ENCODE measurements at regions not wholly inside any gene's neighbourhood (a gene's known extent, or its start where the extent isn't known, plus 50 kb on each side); places are given as distances from the start of the nearest gene placed in this dataset.
"Not testable (repeated sequence)": the region's sequence is repeated elsewhere in the genome, so short reads cannot be mapped to it uniquely, and the experiment has no call there.

DNA sequence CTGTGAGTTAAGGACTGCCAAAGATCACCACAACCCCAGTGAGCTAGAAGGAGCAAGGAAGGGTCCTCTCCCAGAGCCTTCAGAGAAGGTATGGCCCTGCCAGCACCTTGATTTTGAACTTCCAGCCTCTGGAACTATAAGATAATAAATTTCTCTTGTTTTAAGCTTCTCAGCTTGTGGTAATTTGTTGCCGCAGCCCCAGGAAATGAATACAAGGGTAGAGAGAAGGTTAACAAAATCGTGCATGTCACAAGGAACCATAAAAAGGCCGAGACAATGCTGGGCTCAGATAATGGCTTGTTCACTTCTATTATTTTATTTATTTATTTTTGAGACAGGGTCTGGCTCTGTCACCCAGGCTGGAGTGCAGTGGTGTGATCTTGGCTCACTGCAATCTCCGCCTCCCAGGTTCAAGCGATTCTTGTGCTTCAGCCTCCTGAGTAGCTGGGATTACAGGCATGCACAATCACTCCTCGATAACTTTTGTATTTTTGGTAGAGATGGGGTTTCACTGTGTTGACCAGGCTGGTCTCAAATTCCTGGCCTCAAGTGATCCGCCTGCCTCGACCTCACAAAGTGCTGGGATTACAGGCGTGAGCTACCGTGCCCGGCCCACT lies 71.5 kb downstream of the WSB1 start:
- DNase-seq (ENCODE audit: low read depth, low spot score) = not testable (repeated sequence)

DNA sequence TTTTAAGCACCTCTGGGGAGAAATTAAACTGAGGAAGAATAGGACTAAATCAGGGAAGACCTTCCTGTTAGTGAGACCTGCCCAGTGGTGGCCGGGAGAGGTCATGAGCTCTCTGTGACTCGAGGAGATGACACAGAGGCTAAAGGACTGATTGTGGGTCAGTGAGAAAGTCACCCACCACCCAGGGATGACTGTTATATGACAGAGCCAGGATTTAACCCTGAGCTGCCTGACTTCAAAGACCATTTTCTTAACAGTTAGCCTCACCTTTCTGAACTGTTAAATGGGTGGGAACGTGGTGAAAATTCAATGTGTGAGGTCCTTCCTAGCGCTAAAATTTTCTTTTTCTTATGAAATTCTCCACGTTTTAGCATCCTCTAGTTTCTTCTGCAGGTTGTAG lies 72.5 kb downstream of the WSB1 start:
- DNase-seq (ENCODE audit: low read depth, low spot score) = no peak

DNA sequence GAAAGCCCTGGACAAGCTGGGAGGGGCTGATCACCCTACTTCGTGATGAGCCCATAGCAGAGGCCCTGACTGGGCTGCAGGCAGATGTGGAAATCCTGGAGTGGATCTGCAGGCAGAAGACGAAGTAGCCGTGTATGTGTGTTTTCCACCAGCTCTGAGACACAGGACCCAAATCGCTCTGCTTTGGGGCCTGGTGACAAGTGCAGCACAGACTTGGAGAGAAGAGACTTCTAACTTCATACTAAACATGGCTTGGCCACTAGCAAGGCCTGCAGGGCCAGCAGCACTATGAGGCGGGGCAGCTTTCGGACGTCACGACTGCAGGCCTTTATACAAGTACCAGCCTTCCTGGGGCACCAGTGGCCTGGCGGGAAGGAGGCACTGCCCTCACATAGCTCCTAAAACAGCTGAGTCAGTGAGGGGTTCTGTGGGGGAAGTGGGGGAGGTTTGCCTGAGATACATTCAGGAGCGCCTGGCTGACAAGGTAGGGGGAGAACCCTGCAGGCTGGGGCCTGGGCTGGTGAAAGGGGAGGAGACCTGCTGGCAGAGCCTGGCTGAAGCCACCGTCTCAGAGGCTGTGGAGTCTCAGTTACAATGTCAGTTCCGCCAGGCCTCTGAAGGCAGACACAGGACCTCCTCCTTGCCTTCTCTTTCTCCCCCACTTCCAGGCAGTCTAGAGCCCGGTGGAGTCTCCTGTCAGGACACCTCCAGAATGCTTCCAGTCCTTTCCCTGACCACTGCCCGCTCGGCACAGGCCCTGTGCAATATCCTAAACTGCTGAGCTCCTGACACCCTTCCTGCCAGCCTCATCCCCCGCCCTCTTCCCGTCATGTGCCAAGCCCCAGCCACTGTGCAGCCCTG lies 73.4 kb downstream of the WSB1 start:
- DNase-seq (ENCODE audit: low read depth, low spot score) = no peak

DNA sequence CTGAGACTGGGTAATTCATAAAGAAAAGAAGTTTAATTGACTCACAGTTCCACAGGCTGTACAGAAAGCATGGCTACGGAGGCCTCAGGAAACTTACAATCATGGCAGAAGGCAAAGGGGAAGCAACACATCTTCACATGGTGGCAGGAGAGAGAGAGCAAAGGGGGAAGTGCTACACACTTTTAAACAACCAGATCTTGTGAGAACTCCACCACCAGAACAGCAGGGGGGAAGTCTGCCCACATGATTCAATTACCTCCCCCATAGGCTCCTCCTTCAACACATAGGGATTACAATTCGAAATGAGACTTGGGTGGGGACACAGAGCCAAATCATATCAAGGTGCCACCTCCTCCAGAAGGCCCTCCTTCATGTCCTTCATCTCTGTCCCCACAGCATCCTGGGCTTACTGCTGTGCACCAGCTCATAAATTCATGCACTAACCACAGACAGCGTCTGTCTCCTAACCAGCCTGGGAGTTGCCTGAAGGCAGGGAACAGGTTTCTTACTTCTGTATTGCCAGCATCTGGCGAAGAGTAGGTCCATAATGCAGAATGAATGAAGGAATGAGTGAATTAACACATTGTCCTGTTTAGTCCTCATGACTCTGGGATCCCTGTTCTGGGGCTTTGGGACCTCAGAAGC lies 74.4 kb downstream of the WSB1 start:
- DNase-seq (ENCODE audit: low read depth, low spot score) = no peak

DNA sequence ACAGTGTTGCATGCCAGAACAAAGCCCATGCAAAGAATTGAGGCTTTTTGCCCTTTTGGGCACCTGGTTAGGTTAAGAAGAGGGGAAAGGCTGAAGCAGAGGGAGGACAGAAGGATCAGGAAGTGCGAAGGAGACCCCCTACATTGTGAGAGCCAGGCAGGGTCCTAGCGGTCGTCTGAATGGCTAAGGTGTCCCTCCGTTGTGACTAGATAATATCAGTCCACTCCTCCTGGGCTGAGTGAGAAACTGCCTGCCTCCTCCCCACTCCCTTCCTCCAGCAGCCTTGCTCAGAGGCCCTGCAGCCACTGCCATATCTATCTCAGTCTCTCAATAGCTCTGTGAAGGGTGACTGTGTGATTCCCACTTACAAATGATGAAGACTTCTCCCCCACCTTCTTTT lies 75.1 kb downstream of the WSB1 start:
- DNase-seq (ENCODE audit: low read depth, low spot score) = no peak

DNA sequence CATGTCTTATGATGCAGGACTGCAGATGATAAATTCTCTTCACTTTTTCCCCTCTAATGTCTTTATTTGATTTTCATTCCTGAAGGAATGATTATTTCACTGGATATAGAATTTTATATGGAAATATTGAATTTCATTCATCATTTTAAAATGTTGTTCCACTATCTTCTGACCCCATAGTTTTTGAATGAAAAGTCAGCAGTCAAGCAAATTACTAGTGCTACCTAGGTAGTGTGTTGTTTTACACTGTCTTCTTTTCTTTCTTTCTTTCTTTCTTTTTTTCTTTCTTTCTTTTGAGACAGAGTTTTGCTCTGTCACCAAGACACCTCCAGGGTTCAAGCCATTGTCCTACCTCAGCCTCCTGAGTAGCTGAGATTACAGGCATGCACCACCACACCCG lies 76.9 kb downstream of the WSB1 start:
- no peak for DNase-seq (ENCODE audit: low read depth, low spot score)

DNA sequence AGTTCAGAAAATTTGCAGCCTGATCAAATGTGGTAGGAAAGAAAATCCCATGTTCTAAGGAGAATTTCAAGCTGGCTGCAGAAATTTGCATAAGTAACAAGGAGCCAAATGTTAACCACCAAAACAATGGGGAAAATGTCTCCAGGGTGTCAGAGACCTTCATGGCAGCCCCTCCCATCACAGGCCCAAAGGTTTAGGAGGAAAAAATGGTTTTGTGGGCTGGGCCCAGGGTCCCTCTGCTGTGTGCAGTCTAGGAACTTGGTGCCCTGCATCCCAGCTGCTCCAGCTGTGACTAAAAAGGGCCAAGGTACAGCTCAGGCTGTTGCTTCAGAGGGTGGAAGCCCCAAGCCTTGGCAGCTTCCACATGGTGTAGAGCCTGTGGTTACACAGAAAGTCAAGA lies 79.8 kb downstream of the WSB1 start:
- DNase-seq (ENCODE audit: low read depth, low spot score) = not testable (repeated sequence)

DNA sequence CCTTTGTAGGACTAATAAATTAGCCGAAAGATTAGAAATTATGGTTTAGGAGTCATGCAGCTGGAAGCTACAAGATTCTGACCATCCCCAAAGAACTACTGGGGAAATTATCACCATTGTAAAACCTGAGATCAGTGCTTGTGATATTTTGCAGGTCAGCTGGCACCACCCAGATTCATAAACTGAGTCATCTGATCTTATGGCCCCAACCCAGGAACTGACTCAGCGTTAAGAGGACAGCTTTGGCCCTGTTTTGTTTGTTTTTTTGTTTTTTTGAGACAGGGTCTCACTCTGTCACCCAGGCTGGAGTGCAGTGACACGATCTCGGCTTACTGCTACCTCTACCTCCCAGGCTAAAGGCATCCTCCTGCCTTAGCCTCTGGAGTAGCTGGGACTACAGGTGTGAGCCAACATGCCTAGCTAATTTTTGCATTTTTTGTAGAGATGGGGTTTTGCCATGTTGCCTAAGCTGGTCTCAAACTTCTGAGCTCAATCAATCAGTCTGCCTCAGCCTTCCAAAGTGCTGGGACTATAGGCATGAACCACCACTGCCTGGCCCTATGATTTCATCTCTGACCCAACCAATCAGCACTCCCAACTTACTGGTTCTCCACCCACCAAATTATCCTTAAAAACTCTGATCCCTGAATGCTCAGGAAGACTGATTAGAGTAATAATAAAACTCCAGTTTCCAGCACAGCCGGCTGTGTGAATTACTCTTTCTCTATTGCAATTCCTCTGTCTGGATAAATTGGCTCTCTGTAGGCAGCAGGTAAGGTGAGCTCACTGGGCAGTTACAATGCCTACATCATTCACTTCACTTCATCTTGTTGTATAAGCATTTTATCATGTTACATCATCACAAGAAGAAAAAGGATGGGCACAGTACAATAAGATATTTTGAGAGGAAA lies 79.4 kb upstream of the KSR1 start:
- DNase-seq (ENCODE audit: low read depth, low spot score) = no peak

DNA sequence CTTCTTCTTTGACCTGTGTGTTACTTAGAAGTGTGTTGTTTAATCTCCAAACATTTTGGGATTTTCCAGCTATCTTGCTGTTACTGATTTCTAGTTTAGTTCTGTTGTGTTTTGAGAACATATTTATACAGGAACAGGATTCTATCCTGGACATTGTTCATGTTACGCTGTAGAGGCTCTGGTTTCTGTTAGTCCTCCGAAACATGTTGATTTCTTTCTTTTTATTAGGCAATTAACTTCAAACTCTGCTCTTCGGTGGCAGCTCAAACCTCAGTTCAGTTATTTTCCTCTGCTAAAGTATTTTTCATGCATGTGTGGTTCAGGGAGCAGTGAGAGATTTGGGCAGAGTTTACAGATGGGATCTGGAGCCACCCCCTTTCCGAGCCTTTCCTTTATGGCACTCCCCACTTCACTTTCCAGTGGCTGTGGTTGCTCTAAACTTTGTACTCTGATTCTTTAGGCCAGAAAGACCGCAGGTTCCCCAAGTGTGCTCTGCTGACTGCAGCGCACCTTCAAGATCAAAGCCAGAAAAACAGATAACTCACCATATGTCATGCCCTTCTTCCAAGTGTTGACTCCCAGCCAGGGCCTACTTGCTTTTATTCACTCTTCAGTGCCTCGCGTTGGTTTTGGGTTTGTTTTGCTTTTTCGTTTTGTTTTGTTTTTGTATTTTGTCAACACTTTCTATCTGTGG lies 77.6 kb upstream of the KSR1 start:
- DNase-seq (ENCODE audit: low read depth, low spot score) = no peak

DNA sequence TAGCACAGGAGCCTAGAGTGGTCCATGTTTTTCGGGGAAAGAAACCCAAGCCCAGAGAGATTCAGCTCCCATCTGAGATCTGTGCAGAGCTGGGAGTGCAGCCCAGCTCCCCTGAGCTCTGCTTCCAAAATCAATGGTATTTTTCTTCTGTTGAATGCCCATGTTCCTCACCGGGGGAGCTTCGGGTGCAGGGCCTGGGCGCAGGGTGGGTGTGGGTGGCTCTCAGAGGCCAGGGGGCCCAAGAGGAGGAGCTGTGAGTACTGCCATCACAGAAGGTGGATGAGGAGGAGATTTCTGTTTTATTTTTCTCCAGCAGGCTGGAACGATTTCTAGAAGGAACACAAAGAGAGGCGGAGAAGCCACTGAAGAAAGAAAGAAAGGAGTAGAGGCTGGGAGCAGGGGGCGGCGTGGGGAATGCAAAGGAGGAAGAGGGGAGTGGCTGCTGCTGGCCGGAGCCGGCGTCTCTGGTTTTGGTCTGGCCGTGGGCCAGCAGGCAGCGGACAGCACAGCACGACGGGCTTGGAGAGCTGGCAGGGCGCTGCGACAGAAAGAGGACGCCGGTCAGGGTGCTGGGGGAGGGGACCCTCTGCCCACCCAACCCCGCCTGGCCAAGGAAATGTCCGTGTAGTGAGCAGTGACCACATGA lies 76.2 kb upstream of the KSR1 start:
- DNase-seq (ENCODE audit: low read depth, low spot score) = no peak

DNA sequence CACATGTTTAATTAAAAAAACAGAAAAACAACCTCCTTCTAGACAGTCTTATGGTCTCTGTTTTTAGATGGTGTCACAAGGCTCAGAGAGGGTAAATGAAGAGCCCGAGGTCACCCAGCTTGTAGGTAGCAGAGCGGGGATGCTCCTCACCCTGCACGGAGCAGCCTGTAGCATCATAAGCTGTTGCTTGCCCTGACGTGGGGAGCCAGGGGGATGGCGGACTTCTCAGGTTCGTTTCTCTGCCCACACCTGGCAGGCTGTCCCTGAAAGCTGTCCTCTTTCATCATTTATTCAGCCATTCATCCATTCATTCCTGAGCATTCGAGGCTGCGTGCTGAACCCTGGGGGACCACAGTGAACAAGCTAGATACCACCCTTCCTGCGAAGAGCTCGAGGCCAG lies 75.7 kb upstream of the KSR1 start:
- DNase-seq (ENCODE audit: low read depth, low spot score) = no peak

DNA sequence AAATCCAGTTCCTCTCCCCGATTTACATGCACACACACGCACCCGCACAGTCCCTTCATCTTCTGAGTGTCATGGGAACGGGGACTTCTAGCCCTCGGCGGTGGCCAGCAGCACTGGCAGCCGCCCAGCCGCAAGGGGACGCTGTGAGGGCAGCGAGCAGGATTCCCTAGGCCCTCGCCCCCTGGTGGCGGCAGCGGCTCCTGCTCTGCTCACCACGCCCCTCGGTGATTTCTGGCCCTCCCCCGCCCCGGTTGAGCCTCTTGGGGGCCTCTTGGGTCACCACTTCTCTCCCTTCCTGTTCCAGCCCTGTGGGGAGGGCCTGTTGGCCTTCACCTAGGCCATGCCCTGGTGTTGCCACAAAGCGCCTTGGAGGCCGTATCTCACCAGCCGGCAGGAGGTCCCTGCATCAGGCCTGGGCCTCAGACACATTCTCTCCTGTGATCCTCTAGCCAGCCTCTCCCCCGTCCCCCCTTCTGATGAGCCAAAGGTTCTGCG lies 75.2 kb upstream of the KSR1 start:
- no peak for DNase-seq (ENCODE audit: low read depth, low spot score)

DNA sequence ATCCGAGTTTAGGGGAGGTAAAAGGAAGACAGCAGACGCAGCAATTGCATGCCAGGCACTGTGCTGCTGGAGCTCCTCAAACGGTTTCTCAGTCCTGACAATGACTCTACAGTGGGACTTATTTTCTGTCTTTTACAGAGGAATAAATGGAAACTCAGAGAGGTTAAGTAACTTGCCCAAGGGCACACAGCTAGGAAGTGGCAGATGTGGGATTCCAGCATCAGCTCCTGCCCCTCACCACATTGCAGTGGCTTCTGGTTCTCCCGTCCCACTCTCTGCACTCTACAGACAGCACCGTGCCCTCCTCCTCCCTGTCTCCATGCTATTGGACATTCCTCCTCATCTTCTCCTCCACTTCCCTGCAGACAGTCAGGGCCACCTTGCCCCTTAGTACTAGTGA lies 74.2 kb upstream of the KSR1 start:
- DNase-seq (ENCODE audit: low read depth, low spot score) = no peak

DNA sequence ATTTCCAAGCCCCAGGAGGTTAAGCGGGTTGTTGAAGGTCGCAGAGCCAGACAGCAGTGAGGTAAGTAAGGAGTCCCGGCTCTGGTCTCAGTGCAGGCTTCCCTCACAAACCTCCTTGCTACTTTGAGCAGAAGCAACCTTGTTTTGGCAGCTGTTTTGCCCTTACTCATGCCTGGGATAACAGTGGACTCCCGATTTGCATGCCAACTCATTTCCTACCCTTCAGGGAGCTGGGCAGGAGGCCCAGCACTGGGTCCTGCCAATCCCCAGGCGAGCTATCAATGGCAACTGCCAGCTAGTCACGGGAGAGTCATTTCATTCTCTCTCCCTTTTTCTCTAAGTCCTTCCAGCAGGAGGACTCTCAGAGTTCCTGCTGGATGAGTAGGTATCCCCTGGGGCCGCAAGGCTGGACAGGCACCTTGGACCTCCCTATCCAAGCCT lies 72.0 kb upstream of the KSR1 start:
- peak; percentile 85 for DNase-seq (ENCODE audit: low read depth, low spot score)

DNA sequence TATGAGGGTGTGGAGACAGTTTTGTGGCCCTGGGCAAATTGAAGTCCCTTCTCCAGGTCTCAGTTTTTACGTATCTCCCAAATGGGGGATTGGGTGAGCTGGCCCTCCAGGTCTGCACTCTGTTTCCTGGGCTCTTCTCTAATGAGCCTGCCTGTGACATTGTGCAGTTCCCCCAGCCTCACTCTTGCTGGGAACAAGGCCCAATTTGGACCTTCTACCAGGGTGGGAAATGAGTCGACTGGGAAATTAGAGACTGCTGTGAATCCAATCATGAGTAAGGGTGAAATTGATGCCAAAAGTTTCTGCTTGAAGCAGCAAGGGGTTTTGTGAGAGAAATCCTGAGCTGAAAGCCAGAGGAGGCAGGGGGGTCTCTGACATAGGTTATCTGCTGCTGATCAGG lies 71.5 kb upstream of the KSR1 start:
- no peak for DNase-seq (ENCODE audit: low read depth, low spot score)

DNA sequence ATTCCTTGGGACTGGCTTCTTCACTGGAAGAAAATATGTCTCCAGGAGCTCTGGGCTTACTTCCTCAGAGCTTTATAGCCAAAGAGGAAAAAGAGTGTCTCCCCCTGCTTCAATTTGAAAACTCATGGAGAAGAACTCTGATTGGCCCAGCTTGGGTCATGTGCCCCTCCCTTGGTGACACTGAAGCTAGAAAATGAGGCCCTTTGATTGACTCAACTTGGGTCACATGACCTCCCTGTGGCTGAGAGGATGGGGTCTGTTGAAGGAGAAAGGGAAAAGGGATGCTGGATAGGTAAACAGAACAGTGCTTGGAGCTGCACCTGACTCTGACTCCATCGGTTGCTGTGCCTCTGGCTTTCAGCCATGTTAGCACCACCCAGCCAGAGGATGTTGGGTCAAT lies 70.6 kb upstream of the KSR1 start:
- DNase-seq (ENCODE audit: low read depth, low spot score) = no peak

DNA sequence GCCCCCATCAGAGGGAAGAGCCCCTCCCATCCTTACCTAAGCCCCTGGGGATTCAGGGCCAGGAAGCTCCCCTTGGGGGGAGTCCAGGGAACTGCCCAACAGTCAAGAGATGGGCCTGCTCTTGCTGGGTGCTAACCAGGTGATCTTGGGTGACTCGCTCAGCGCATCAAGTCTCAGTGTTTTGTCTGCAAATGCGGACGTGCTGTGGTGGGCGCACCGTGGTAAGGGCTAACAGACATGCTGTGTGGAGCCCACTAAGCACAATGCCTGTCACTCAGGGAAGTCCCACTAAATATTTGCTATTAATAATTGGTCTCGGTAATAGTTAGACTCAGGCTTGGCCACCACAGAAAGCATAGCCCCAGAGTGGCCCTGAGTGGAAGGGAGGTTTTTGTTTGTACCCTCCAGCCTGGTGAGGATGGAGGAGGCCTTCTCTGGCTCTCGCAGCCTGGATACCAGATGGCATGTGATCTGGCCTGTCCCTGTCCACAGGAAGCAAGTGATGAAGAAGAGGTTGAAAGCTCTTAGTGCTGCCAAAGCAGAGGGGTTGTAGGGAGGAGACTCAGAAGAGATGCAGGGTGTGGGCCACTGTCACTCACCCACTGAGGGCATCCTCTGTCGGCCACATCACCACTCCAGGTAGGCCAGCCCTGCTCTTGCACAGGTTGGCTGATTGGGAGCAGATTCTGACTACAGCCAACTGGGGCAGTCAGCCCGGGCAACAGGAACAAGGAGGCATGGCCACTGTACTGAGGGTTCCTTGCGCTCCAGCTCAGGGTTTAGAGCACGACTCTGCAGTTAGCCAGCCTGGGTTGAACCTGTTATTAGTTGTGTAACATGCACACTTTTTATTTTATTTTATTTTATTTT lies 69.8 kb upstream of the KSR1 start:
- DNase-seq (ENCODE audit: low read depth, low spot score) = no peak

DNA sequence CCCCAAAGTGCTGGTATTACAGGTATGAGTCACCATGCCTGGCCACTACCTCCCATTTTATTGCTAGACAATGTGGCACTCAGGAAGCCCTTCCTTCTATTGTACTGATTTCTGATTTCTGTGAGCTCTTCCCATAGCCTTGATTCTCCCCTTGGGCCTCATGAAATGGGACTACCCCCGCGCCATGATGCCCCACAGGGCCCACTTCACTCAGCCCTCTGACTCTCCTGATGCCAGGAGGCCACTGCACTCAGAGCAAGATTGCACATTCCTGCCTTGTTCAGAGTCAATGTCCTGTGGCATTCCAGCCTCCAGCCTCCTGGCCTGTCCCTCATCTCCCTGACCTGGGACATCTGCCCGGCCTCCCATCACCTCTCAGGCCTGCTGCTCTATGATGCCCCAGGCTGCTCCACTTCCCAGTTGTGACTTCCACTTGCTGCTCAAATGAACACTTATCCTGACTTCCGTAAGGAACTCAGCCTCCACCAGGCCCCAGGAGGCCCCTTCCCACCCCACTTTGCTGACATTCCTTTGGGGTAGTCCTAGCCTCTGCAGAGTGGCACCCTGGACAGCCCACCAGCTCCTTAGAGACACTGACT lies 66.6 kb upstream of the KSR1 start:
- DNase-seq (ENCODE audit: low read depth, low spot score) = no peak

DNA sequence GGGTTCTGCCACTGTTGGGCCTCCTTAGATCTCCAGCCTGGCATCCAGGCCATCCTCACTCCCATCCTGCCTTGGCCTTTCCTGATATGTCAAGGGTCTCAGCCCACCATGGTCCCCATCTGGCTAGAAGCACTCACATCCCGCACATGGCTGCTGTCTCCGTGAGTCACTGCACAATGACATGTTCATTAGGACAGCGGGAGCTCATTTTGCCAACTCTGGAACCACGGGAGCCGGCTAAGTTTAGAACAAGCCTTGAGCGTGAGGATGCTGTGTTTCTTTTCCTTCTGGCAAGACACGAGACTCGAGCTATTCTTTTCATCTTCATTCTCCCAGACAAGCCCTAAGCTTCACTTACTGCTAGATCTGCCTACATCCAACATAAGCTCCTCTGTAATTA lies 65.7 kb upstream of the KSR1 start:
- no peak for DNase-seq (ENCODE audit: low read depth, low spot score)

Measured in brain pericyte (primary cell).